ENCODE measurements at regions not wholly inside any gene's neighbourhood (a gene's known extent, or its start where the extent isn't known, plus 50 kb on each side); places are given as distances from the start of the nearest gene placed in this dataset.

DNA sequence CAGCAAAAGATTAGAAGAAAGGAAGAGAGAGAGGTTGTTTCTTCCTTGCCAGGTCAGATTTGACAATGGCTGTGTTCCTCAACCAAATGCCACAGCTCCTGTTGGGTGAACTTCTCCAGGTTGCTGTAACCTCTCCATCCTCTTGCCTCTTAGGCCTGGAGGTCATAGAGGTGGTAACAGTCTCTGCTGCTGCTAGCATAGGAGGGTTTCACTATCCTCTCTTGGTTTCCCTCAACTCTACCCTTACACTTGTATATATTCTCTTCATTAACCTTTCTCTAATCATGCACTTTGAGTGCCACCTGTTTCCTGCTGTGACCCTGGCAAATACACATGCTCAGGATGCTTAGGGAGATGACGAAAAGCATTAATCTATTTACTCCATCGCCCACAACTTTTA is 67.7 kb upstream of the HIF1A start:
- no peak for DNase-seq

DNA sequence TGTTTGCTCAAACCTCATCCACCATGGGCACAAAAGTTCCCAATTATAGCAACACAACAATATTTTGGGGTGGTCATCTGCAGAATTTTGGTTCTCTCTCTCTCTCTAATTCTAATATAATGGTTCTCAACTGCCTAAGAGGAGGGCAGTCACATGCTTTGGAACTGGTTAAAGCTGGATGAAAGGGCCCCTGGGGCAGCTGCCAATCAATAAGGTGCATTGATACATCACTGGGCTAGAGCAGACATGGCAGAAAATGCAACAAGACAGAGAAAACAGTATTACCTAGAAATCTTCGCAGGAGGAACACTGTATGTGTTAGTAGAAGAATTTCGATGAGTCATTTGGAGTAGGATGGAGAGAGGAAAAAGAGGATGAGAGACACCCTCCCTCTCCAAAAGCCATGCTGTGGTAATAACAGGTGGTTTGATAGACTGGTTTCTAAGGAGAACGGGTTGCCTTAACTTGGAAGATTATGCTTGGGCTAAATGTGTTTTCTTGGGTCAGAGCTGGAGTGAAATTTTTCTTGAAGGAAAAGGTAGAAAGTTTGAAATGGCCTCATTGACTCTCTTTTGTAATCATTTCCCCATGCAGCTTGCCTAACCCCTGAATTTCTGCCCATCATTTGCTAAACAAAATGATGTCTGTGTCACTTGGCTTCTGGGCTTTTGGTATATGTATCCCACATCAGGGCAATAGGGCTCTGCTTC is 67.1 kb upstream of the HIF1A start:
- DNase-seq: no peak

DNA sequence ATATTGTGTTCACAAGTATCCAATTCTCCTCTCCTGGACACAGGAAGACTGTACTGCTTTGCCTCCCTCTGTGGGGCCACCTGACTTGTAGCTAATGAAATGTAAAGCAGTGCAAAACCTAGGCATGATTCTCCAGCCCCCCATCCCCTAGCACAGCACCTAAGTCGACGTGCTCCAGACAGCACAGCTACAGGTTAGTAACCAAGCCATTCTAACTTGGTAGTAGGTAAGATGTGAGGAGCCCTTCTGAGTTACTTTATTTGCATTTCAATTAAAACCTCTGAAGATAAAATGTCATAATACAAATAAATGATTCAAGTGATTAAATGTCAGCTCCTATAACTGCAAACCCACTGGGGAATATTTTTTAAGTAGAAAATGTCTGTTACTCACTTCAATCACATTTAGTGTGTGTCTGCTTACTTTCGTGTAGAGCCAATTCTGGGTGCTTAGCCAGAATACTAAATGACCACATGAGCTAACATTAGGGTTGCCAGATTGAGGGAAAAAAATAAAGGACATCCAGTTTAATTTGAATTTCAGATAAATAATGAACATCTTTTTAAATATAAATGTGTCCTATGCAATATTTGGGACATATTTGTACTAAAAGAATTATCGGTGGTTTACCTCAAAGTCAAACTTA is 64.8 kb upstream of the HIF1A start:
- DNase-seq: no peak

DNA sequence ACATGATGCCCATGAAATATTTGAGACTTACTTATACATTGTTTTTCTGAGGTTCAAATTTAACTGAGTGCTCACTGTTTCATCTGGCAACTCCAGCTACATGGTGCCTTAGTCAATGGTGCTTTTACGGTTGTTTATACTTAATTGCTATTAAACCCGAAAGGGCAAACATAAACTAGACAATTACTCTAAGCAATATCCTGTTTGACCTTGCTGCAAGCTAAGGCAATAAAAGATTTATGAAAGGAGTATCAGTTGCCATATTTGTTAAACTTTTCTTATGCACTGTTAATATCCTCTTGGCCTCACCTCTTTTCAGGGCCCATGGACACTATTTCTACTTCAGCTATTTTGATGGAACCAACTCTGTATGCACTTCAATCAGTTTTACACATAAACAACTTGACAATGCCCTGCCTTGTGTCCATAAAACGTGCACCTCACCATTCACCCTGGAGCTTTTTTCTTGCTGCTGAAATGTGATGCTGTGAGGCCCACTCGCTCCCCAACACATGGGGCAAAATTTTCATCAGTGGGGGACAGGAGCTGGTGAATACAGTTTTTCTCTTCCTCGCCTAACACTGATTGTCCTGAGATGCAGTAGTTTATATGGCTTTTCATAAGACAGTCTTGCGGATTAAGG is 64.1 kb upstream of the HIF1A start:
- DNase-seq: no peak

DNA sequence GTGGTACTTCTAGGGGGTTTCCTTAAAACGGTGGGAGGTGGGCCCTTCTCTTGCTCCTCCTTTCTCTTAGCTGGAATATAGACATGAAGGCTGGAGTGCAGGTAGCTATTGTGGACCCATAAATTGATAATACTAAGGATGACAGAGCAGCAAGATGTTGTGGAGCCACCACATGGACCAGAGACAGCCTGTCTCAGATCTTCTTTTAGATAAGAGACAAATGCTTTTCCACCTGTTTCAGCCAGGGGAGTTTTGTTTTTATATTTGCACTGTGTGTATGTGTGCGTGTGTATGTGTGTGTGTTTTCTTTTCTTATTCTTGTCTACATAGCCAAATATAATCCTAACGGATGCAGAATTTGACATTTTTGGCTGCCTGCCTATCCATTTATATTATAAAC is 62.9 kb upstream of the HIF1A start:
- no peak for DNase-seq

DNA sequence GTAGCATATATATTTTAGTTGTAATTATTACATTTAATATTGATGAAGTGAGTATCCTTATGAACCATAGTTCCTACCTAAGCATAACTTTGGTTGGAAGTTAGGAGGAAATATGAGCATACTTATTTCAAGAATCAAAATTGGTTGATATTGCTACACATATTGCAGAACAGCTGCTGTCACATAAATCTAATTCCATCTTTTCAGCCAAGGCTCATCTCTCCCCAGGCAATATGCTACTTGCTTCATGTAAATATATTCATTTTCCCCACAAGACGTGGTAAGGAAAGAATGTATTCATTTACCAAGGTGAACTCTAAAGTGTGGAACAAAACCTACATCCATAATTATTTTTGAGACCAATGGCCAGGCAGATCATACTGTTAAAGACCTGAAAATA is 62.5 kb upstream of the HIF1A start:
- DNase-seq: no peak

DNA sequence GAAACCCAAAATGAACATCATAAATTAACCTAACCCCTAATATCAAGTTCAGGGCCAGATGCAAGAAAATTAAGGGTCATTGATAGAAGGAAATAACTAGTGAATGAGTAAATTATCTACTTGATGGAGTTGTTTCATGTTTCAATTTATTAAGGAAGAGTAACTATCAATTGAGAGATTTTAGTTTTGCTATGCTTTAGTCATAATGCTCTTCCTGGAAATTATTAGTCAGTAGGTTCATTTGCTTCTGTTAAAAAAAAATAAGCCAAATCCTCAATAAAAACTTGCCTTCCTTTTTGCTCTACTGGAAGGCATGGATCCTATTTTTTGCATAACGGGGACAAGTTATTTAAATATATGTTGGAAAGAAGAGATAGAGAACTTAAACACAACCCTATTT is 59.0 kb upstream of the HIF1A start:
- DNase-seq: no peak

DNA sequence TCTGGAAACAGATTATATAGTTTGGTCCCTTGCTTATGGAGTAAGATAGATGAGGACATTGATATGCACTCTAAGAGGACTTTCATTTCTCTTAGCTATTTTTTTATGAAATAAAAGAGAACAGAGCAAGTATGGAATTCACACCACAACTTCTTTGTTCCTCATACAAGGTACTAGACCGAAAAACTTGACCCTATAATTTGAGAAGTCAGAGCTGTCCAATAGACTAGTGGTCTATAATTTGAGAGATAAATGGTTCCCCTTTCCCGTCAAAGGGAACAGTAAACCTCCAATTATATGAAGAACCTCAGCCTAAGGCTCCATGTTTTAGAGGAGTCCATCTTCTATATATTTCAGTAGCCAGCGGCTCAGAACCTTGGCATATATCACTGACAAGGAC is 58.5 kb upstream of the HIF1A start:
- DNase-seq: peak; percentile 11

DNA sequence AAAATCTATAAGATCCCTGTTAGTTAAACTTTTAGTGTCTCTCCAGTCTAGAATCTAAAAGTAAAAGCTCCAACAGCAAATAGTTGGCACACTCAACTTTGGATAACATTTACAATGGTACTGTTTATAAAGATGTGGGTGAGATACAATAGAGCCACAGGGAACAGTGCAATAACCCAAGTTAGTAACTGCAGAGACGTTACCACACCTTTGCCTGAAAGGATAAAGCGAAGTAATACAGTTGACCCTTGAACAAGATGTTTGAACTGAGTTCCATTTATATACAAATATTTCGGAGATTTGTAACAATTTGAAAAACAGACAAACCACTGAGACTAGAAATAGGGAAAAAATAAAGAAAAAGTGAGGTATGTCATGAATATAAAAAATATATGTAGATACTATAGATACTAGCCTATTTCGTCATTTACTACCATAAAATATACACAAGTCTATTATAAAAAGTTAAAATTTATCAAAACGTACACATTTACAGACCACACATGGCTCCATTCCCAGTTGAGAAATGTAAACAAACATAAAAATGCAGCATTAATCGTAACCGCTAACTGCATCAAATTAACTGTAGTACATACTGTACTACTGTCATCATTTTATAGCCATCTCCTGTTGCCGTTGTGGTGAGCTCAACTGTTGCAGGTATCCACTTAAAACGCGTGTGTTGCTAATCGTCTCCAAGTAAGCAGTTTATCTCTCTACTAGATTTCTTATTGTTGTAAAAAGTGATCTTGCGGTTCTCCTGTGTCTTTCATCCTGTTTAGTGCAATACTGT is 56.5 kb upstream of the HIF1A start:
- DNase-seq: no peak

DNA sequence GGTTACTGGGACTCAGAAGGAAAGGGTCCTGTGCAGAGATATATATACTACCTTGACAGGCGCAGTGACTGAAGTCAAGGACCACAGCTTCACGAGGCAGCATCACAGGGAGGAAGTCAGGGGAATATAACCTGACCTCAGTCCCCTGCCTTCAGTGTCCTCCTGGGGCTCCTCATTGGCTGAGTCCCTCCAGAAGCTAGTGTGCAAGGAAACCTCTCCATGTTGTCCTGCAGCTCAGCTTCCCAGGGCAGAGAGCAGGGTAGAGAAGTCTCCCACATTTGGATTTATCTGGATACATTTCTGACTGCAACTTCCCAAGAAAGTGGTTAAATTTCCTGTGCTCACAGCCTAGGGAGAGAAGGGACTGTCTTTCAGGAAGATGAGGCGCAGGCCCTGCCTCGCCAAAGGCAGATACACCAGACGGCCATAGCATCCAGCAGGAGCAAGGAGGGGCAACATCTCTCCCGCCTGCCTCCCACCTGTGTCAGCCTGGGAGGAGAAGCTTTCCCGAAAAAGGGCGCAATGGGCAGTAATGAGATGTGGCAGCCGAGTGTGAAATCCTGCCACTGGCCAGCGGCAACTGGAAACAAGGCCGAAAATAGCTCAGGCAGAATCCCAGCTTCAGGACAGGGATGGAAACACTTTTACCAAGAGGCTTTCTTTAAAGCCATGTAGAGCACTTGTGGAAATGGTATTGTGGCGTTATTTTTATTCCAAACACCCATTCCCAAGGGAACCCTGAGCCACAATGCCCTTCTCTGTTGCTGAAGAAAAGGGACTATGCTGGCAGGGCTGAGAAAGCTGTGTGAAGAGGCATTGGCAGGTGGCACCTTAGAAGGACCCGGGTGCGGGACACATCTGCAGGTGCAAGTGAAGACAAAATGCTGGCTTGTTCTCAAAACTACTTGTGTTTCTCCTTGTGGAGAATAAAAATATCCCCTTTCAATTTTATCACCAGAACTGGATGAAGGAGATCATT is 54.9 kb upstream of the HIF1A start:
- no peak for DNase-seq

DNA sequence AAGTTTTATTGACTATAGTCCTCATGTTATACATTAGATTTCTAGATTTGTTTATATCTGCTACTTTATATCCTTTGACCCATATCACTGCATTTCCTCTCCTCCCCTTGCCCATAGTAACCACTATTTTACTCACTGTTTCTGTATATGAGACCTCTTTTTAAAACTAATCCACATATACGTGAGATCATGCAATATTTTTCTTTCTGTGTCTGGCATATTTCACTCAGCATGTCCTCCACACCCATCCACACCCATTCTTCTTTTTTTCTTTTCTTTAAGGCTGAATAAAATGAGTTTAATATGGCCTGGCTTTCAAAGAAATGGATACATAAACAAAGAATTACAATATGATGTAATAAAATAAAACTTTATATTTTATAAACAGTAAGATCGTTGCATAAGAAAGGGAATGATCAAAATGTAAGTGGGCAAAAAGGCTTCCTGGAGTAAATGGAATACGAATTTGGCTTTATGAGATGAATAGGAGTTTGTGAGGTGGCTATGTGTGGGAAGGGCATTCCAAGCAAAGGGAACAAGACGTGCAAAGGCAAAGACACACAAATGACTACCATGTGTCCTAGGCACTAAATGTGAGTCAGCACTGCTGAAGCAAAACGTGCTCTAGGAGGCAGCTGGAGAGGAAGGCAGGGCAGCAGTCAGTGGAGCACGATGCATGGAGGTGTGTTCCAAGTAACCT is 53.2 kb upstream of the HIF1A start:
- no peak for DNase-seq

DNA sequence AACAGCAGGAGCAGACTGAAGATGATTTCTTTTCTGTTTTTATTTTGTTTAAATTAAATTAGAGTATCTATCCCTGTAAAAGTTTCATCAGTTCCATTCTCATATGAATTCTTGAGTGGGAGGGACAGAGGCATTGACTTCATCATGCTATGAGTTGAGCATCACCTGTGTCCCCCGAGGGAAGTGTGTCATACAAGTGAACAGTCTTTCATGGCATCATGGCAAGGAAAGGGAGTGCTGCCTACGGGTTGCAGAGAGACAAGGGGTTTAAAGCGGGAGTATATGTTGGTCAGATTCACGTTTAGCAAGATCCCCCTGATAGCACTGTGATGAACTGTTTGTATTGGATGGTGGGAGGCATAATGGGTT is 52.7 kb upstream of the HIF1A start:
- DNase-seq: no peak

DNA sequence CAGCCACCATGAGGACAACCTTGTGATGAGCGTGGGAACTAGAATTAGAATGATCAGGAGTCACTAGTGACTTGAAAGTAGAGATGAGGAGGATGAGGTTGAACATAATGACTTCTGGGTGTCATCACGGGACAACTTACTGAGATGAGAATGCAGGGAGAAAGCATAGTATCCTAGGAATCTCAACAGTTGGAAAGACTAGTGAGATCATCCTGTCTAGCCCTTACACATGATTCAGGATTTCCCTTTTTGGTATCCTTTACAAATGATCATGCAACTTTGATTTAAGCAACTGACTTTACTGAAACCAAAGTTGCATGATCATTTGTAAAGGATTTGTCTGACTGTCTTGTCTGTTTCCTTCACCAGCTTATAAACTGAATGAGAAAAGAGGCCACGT is 51.8 kb upstream of the HIF1A start:
- DNase-seq: no peak

DNA sequence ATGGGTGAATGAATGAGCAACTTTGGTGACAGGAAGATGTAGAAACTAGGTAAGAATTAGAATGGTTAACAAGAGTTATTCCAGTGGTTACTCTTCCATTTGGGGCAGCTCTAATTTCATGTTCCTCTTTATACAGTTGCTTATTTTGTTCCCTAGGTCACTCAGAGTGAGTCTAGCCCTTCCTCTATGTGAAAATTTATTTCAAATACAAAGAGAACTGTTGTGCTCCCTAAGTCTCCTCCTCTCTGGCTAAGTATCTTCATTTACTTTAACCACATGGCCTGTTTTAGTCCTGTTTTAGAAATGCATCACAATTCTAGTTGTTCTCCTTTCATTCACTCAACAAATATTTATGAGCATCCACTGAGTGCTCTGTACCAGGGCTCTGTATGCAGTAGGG is 51.1 kb upstream of the HIF1A start:
- no peak for DNase-seq

DNA sequence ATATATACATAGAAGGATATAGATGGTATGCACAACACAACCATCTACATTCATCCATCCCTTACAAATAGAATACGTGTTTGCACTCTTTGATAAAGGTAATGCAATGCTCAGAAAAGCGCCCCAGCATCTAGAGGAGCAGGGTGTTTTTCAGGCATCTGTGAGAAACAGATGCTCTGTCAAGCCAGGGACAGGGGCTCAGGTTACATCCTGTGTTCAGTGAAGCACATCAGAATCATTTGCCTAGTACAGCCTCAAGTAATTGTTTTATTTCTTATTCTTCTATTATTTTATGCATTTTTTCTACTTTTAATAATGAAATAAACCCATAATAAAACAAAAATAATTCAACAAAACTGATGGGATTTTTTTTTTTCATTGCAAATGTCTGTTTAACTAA is 50.5 kb upstream of the HIF1A start:
- no peak for DNase-seq

DNA sequence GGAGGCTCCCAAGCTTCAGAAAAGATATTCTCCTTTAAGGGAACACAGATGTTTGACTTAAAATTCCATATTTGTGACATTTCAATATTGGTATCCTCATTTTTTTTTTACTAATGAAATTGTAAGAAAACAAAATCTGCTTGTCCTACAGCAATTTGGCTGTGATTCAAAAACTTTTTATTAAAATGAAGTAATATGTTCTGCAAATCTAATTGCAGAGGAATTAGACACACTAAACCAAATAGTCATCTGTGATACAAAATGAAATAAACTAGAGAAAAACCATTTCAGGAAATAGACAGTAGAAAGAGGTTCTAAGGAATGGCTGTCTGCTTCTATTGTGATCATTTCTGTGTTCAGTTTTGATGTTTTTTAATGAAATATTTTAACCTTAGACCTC is 50.1 kb upstream of the HIF1A start:
- DNase-seq: no peak

All from CD4-positive, alpha-beta T cell treated with Interleukin-21 for 1 hour (primary cell).